ENCODE measurements at regions not wholly inside any gene's neighbourhood (a gene's known extent, or its start where the extent isn't known, plus 50 kb on each side); places are given as distances from the start of the nearest gene placed in this dataset.

DNA sequence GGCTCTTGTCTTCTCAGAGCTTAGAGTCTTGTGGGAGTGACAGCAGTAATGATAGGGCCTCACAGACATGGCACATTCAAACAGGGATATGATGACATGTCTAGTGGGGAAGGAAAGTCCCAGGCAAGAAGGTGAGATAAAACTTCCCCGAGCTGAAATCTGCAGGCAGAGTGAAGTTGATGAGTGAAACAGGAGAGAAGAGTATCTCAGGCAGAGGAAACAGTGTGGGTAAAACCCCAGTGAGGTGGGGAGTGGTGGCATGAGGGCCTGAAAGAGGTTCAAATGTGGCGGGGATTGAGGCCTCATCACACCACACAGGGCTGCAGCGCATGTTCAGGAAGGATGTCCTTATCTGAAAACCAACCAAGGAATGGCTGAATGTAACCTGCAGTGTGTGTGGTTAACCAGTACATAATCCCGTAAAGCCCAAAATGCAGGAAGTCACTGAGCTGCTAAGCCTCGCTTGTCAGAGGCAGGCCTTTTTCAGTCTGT, 153.8 kb upstream of the E2F8 start:
- ATAC-seq = peak in 1 of 2 donors; percentile 37

DNA sequence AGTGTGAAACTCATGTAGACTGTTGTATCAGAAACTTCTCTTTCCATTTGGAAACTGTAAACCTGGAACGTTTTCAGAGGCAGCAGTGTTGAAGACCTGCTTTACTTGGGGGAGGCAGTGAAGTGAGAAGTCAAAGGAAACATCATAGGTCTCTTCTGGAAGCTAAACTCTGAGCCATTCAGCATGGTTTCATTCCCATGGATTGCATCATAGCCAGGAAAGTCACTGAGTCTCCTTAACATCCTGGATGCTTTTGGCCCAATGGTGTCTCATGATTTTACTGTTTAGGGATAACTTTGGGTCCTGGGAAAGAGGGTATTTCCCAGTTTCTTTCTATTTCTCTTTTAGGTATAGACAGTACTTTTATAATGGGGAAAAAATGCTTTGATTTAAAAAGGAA, 153.2 kb upstream of the E2F8 start:
- ATAC-seq = no peak

DNA sequence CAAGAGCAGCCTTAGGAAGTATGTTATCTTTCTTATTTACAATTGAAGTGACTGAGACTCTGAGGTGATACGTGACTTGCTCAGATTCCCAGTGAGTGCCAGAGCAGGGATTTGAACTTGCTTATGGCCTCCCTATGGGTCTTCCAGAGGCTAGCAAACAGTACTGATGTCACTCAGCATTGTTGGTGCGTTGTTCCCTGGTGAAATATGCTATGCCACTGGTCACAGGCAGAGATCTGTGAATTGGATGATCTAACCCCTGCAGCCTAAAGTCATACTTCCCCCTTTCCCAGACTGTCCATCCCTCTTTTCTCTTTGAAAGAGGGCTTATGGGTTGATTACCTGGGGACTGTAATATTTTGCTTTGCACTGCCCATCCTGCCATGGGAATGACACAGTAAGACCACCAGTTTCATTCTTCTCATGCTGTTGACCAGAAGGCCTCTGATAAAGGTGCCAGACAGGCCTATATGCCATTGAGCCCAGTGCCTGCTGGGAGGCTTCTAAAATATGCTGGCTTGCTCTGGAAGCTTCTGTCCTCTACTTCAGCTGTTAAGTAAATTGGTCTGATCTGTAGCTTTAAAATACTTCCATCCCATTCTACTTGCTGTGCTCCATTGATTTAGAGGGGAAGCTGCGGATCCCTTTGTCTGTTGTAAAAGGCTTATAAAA, 152.2 kb upstream of the E2F8 start:
- ATAC-seq = no peak

DNA sequence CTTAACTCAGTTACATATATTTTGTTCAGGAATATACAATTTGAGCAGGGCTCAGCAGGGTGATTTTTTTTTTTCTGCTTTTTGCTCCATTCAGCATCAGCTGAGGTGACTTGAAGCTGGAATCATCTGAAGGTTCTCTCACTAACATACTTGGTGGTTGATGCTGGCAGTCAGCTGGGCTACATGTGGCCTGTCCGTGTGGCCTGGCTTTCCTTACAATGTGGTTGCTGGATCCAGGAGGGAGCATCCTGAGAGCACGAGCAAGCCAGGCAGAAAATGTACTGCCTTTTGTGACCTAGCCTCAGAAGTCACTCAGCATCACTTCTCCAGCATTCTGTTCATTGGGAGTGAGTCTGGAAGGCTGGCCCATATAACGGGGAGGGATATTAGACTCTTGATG, 151.6 kb upstream of the E2F8 start:
- no peak for ATAC-seq

DNA sequence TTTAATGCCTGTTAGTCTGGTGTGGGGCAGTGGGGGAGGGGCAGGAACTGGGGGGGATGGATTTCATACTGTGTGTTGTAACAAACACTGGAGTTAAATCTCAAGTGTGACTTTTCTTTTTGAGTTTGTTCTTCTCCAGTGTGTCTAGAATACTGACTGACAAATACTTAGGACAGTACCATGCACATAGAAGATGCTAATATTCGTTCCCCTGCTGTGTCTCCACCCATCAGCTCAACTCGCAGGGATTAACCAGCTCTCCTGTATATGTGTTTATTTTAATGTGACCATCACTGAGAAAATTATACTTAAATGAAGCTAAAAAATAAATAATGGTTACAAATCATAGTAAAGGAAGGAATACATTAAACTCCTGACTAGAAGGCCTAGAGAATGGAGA, 150.9 kb upstream of the E2F8 start:
- no peak for ATAC-seq

- ATAC-seq = no peak
Observed at GRCh38 chr11:19391026-19391425, 150.3 kb upstream of the E2F8 start.

DNA sequence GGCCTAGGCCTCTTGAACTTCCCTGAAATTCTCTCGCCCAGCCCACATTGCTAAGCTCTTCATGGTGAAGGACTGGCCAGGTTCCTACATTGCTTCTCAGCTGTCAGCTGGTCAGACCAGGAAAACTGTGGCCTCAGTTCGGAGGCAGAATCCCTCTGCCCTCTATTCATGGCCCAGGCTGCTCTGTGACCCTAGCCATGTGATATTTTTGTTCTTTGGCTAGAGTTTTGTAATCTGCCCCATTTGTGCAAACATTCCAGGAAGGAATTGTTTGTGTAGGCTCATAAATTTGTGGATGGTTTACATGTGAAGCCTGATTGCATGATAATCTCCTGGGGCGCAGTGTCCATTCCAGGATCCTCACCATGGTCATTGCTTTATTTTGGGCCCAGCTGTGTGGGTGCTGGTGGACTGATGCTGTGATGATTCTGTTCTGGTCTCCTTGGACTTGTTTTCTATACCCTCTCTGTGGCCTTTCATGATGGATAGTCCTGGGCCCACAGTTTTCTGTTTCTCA, 149.1 kb upstream of the E2F8 start:
- ATAC-seq = no peak

DNA sequence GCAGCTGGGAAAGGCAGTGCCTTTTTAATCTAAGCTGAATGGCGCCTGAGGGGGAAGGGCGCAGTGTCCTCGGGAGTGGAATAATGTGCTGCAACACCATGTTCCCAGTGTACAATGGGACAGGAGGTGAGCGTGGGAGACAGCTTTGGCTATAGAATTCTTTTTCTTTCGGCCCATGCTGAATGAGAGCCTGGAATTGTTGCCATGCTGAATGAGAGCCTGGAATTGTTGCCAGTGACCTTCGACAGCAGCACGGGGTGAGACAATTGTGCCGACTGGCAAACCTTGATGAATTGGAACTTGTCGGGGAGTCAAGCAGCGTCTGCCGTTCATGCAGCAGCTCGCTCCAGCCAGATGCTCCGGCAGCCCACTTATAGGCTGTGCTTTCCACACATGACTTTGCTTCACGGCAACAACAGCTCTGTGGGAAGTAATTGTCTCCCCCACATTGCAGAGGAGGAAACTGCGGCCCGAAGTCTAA, 141.4 kb upstream of the E2F8 start:
- ATAC-seq = no peak

- peak in 1 of 2 donors; percentile 25 for ATAC-seq
Observed at GRCh38 chr11:19380375-19380774, 139.6 kb upstream of the E2F8 start.

- no peak for ATAC-seq
Observed at GRCh38 chr11:19379465-19379864, 138.7 kb upstream of the E2F8 start.

DNA sequence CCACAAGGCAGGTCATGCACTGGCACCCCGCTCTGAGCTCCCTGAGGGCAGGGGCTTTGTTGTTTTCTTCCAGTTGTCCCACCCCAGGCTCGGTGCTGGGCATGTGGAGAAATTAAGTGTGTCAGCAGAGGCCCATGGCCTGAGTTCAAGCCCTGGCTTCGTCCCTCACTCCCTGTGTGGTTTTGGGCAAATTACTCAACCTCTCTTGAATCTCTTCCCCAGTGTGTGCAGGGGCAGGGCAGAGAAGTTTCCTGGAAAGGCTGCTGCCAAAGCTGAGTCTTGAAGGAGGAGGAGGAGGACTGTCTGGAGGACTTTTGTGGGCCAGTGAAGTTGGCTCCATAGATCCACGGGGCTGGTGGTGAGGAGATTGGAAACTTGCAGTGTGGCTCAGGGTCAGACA, 138.1 kb upstream of the E2F8 start:
- ATAC-seq = no peak

DNA sequence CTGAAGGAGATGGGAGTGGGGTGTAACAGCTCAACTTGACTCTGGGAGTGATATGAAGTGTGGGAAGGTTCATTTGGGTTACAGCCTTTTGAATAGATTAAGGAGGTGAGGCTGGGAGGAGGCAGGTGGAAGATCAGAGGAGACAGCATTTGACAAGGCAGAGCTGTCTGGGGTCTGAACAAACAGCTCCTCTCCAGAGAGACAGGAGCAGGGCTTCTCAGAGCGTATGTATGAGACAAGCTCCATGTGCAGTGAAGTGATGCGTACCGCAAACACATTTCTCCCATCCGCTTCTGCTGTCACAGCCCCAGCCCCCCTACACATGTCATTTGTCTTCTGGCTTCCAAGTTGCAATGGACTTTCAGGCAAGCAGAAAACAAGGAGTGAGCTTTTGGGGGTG, 137.1 kb upstream of the E2F8 start:
- ATAC-seq = no peak

DNA sequence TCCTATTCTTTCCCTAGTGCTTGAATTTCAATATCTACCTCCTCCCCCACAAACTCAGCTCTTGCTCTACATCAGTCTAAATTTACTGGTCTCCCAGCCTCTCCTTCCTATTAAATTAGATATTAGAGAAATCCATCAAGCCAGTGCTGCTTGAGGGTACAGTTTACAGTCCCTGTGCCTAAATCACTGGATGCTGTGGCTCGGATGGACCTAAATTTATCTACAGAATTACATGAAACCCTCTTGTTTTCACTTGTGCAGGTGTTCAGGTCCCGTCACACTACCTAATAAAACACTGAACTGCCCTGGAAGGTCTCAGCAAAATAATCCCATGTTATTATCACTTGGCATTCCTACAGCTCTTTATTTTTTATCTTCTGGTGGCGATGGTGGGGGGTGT, 134.7 kb upstream of the E2F8 start:
- no peak for ATAC-seq

- ATAC-seq = peak in 1 of 2 donors; percentile 38
Observed at GRCh38 chr11:19374151-19374569, 133.4 kb upstream of the E2F8 start.

DNA sequence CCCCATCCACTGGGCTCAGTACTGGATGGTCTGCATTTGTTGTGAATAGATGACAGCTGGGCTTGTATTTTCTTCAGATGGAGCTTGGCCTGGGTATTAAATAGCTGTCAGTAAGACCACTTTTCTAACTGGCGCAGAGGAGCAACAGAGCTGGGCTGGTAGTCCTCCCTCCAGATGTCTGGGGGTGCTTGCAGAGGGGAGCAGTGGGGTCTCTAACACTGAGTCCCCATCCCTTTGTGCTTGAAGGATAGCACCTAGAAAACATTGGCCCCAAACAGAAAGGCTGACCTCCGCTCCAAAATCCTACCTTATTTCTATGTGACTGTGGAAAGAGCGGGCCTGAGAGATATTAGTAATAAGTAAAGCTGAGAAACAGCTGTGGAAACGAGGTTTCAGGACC, 131.6 kb upstream of the E2F8 start:
- no peak for ATAC-seq

DNA sequence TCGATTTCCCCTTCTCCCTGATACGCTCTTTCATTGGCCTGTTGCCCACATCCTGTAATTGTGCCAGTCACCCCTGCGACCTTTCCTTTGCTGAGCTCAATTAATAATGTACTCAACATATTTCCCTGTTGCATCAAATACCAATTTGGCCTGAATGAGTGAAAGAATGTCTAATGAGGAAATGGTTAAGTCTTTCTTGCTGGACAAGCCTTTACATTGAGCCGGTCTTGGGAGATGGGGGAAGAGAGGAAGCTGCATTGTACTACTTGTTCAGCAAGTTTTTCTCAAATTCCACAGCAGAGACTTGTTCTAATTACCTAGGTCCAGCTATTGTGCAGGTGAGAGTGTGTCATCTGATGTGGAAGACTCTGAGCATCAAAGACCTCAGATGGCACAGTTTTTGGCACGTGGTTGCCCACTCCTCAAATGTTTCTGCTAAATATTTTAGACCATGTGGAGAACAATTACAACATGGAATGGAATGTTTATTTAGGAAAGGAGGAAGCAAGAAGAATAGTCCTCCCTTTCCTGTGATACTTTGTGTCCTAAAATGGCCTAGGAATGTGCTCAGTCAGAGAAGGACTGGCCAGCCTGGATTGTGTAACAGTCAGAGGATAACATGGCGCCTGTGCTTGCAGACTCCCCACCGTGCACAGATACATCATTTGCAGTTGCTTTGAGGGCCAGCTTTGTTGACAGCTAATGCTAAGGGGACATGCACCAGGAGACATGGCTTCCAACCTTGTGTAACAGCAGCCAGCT, 129.5 kb upstream of the E2F8 start:
- no peak for ATAC-seq

DNA sequence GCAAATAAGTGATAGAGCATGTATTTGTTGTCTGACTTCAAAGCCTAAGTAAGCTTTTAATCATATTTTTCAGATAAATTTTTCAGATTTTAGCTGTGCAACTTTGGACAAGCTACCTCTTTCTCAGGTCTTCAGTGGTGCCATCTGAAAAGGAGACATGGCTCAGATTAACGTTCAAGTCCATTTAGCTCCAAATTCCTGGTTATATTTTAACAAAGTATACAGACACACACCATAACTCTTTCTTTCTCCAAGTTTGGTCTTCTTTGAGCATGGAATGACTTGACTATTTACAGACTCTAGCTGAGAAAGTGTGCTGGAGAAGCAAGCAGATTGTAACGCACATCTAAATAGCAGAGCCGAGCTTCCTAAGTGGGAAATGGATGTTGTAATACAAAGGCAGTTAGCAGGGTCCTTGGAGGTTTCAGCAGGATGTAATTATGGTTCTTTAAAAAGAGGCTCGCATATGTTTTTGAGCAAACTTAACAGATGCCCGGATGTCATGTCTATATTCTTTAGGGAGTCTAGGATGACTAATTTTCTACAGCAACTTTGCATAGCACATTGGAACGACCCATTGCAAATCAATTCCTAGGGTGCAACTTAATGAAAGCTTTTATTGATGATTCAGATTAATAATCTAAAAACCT, 128.1 kb upstream of the E2F8 start:
- no peak for ATAC-seq

GRCh38 chr11:19366992-19367709, 126.4 kb upstream of the E2F8 start:
- no peak for ATAC-seq

- ATAC-seq = no peak
Observed at GRCh38 chr11:19365743-19366410, 125.1 kb upstream of the E2F8 start.

DNA sequence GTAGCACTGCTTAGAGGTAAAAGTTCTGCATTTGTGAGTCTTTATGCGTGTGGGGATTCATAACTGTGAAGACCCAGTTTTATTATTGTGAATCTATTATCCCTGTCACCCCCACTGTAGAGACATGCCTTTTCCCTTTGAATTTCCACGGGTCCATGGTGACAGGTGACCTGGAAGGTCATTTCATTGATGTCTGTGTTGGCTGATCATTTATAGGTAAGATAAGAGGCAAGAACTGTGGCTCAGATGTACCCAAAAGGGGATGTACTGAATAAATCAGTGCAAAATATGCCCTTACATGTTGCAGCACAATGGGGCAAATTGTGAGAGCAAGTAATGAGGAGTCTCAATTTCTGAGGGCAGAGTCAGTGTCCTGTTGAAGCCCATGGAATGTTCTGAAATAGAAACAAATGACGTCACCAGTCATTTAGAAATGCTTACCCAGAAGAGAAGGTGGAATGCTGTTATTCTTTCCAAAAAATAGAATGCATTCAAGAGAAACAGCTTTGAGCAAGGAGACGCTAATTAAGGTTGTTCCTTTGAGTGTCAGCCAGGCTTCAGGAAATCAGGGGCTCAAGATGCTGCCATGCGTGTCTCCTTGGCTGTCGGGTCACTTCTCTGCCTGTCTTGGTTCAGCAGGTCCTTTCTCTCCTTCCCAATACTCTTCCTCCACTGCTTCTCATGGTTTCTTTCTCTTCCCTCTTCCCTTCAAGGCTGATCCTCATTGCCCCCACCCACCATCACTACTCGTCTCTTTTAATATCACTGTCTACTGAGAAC, 118.7 kb upstream of the E2F8 start:
- ATAC-seq = no peak

DNA sequence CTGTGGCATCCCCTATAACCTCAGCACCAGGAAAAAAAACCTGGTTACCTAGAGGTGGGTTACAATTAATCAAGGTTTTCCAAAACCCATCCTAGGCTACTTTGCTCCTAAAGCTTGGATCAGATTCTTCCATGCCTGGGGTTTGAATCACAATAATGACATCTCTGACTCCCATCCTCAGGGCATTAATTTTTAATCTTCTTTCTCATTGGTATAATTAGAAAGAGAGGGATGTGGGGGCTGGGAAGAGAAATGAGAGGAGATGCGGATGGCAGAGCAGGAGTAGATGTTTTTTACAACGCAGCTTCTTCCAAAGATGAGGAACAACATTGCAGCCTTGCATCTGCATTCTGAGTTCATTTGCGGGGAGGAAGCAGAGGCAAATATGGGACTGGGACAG, 117.2 kb upstream of the E2F8 start:
- ATAC-seq = no peak

Measured in activated CD4-positive, CD25-positive, alpha-beta regulatory T cell treated with anti-CD3 and anti-CD28 coated beads, Interleukin-2, amount 50 U/mL, for 24 hours (primary cell).